Astrocyte (in vitro differentiated cells and primary cell): ENCODE measurements at regions not wholly inside any gene's neighbourhood (a gene's known extent, or its start where the extent isn't known, plus 50 kb on each side); places are given as distances from the start of the nearest gene placed in this dataset.

Source experiments
- DNase-seq: peaks from one replicate; pipeline ENCODE4 v3.0.0-alpha.2; 2010; ENCODE audit warnings: low read depth
- FAIRE-seq: peaks from 2 replicates; lab custom pipeline; 2011; peaks lifted over from hg19 to GRCh38; lab: Jason Lieb, UNC
- H2AFZ ChIP-seq: 2 replicates; pipeline ENCODE4 v1.6.0; 2012; ENCODE audit warnings: low read depth, low read length, inconsistent platforms
- H3K27ac ChIP-seq: 2 replicates; pipeline ENCODE4 v1.5.1; 2011; ENCODE audit warnings: low read depth, low read length, inconsistent platforms
- H3K27me3 ChIP-seq: 2 replicates; pipeline ENCODE4 v1.6.0; 2011; ENCODE audit warnings: low read length, inconsistent platforms; ENCODE audit not compliant: insufficient read depth
- H3K36me3 ChIP-seq: 2 replicates; pipeline ENCODE4 v1.5.1; 2011; ENCODE audit warnings: low read length, inconsistent platforms; ENCODE audit not compliant: insufficient read depth
- H3K4me1 ChIP-seq: 2 replicates; pipeline ENCODE4 v1.5.1; 2011; ENCODE audit warnings: low read length, inconsistent platforms; ENCODE audit not compliant: insufficient read depth
- H3K4me2 ChIP-seq: 2 replicates; pipeline ENCODE4 v1.6.0; 2012; ENCODE audit warnings: low read length, inconsistent platforms
- H3K4me3 ChIP-seq: 2 replicates; pipeline ENCODE4 v1.5.1; 2011; ENCODE audit warnings: low read depth, mild to moderate bottlenecking, low read length, inconsistent platforms; ENCODE audit not compliant: insufficient read depth
- H3K79me2 ChIP-seq: 2 replicates; pipeline ENCODE4 v1.6.0; 2012; ENCODE audit warnings: mild to moderate bottlenecking, low read length, inconsistent platforms; ENCODE audit not compliant: insufficient read depth
- H3K9ac ChIP-seq: 2 replicates; pipeline ENCODE4 v1.6.0; 2012; ENCODE audit warnings: mild to moderate bottlenecking, low read length, inconsistent platforms
- H3K9me3 ChIP-seq: 2 replicates; pipeline ENCODE4 v1.5.1; 2012; ENCODE audit warnings: low read depth, mild to moderate bottlenecking, low read length, inconsistent platforms; ENCODE audit not compliant: insufficient read depth
- H4K20me1 ChIP-seq: 2 replicates; pipeline ENCODE4 v1.6.0; 2012; ENCODE audit warnings: low read length, inconsistent platforms; ENCODE audit not compliant: insufficient read depth
- H3K27ac Mint-ChIP-seq: one replicate; pipeline ENCODE4 v1.8.0; 2021; ENCODE audit warnings: mild to moderate bottlenecking, mixed read lengths; ENCODE audit not compliant: unreplicated experiment
- H3K27me3 Mint-ChIP-seq: one replicate; pipeline ENCODE4 v1.8.0; 2021; ENCODE audit warnings: low read depth, mixed read lengths; ENCODE audit not compliant: unreplicated experiment
- H3K36me3 Mint-ChIP-seq: one replicate; pipeline ENCODE4 v1.8.0; 2021; ENCODE audit warnings: low read depth, mixed read lengths; ENCODE audit not compliant: unreplicated experiment
- H3K4me1 Mint-ChIP-seq: one replicate; pipeline ENCODE4 v1.8.0; 2021; ENCODE audit warnings: low read depth, mixed read lengths; ENCODE audit not compliant: unreplicated experiment
- H3K4me3 Mint-ChIP-seq: one replicate; pipeline ENCODE4 v1.8.0; 2021; ENCODE audit warnings: mild to moderate bottlenecking, moderate library complexity, mixed read lengths; ENCODE audit not compliant: unreplicated experiment
- H3K9me3 Mint-ChIP-seq: one replicate; pipeline ENCODE4 v1.8.0; 2021; ENCODE audit warnings: mild to moderate bottlenecking, mixed read lengths; ENCODE audit not compliant: unreplicated experiment
- EZH2 ChIP-seq: IDR thresholded peaks from 2 replicates; pipeline ENCODE4 v1.6.1; 2012; ENCODE audit warnings: mild to moderate bottlenecking, low read length, inconsistent platforms; ENCODE audit not compliant: insufficient read depth
- TF ChIP-seq, protein P1 (sequence below): IDR thresholded peaks from 2 replicates; pipeline ENCODE4 v1.5.1; 2011; ENCODE audit warnings: low read depth, mild to moderate bottlenecking, inconsistent platforms, low read length, moderate library complexity; ENCODE audit not compliant: insufficient read depth

DNA sequence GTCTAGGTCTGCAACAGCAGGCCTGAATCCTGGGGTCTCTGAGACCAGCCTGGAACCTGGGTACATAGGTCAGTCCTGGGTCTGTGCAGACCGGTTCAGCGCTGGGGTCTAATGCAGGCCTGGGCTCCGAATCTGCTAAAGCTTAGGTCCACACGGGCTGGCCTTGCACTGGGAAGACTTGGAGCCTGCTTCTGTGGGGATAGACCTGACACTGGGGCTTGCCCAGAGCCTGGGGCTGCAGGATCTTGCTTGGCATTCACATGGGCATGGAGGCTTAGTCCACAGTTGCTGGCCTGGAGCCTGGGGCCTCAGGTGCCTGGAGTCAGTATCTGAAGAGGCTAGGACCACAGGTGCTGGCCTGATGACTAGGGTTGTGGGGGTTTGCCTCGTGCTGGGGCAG, 369.8 kb upstream of the SEL1L start:
- H3K9ac ChIP-seq = no peak overlapping the region
- no peaks in the 10 kb centered on the region for H3K79me2 ChIP-seq
- TF ChIP-seq, protein P1, sequence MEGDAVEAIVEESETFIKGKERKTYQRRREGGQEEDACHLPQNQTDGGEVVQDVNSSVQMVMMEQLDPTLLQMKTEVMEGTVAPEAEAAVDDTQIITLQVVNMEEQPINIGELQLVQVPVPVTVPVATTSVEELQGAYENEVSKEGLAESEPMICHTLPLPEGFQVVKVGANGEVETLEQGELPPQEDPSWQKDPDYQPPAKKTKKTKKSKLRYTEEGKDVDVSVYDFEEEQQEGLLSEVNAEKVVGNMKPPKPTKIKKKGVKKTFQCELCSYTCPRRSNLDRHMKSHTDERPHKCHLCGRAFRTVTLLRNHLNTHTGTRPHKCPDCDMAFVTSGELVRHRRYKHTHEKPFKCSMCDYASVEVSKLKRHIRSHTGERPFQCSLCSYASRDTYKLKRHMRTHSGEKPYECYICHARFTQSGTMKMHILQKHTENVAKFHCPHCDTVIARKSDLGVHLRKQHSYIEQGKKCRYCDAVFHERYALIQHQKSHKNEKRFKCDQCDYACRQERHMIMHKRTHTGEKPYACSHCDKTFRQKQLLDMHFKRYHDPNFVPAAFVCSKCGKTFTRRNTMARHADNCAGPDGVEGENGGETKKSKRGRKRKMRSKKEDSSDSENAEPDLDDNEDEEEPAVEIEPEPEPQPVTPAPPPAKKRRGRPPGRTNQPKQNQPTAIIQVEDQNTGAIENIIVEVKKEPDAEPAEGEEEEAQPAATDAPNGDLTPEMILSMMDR = no peak
- no peak for TF ChIP-seq EZH2
- no peaks in the 10 kb centered on the region for H4K20me1 ChIP-seq
- H3K9me3 ChIP-seq = peaks cover 10% of the 10 kb centered on the region
- H3K4me3 Mint-ChIP-seq = no peak overlapping the region
- H3K27ac ChIP-seq = no peak overlapping the region
- H3K27me3 ChIP-seq = no peaks in the 10 kb centered on the region
- no peaks in the 10 kb centered on the region for H3K4me1 ChIP-seq
- no peak overlapping the region for H3K4me2 ChIP-seq
- no peaks in the 10 kb centered on the region for H3K36me3 ChIP-seq
- H3K4me1 Mint-ChIP-seq = no peaks in the 10 kb centered on the region
- no peak overlapping the region for H2AFZ ChIP-seq
- H3K9me3 Mint-ChIP-seq = peaks cover 7% of the 10 kb centered on the region
- H3K4me3 ChIP-seq = no peak overlapping the region
- H3K27ac Mint-ChIP-seq = no peak overlapping the region
- no peaks in the 10 kb centered on the region for H3K27me3 Mint-ChIP-seq
- H3K36me3 Mint-ChIP-seq = no peaks in the 10 kb centered on the region
- DNase-seq = no peak
- FAIRE-seq = no peak

DNA sequence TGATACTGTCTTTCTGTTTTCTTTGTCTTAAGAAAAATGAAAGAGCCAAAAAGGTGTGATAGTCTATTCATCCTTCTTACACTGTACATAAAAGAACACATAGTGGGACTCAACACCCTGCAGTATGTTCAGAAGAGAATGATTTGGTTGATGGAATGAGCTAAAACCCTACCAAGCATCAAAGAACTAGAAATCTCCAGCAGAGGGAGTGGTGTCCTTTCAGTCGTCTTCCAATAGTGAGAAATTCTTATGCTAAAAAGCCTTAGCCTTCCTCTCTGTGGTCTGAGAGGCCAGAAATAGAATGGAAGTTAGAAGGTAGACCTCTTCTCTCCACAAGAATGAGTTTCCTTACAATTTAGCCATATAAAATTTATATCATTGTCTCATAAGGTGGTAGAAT, 393.4 kb upstream of the SEL1L start:
- H4K20me1 ChIP-seq = no peaks in the 10 kb centered on the region
- H3K4me2 ChIP-seq = no peak overlapping the region
- DNase-seq (no peak), FAIRE-seq (no peak)
- no peaks in the 10 kb centered on the region for H3K79me2 ChIP-seq
- Mint-ChIP-seq H3K27me3 (no peaks in the 10 kb centered on the region), H3K4me1 (no peaks in the 10 kb centered on the region), H3K36me3 (no peaks in the 10 kb centered on the region), H3K9me3 (no peaks in the 10 kb centered on the region), H3K27ac (no peak overlapping the region), H3K4me3 (no peak overlapping the region)
- H3K4me1 ChIP-seq = no peaks in the 10 kb centered on the region
- H3K9me3 ChIP-seq = no peaks in the 10 kb centered on the region
- no peak overlapping the region for H2AFZ ChIP-seq
- no peaks in the 10 kb centered on the region for H3K27me3 ChIP-seq
- H3K27ac ChIP-seq = no peak overlapping the region
- H3K36me3 ChIP-seq = no peaks in the 10 kb centered on the region
- H3K9ac ChIP-seq = no peak overlapping the region
- no peak overlapping the region for H3K4me3 ChIP-seq
- TF ChIP-seq EZH2 = no peak
- TF ChIP-seq, protein P1 = no peak

DNA sequence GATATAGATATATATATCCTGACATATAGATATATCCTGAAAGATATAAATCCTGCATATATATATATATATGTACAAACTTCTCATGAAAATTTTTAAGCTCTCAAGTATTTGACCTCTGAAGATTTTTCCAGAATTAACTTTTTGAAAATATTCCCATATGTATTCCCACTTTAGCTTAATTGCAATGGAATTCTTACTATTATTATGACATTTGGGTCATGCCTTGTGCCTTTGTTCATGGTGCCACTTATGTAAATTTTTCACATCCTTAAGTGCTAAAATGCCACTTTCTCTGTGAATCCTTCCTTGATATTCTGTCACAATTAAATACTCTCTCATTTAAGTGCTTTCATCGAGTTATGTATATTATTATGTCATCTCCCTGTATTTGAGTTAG, 398.2 kb upstream of the SEL1L start:
- Histone ChIP-seq H4K20me1 (no peaks in the 10 kb centered on the region), H3K36me3 (no peaks in the 10 kb centered on the region), H3K9ac (no peak overlapping the region), H3K4me2 (no peak overlapping the region), H3K4me3 (no peak overlapping the region), H3K27ac (no peak overlapping the region), H3K27me3 (no peaks in the 10 kb centered on the region), H3K79me2 (no peaks in the 10 kb centered on the region), H3K4me1 (no peaks in the 10 kb centered on the region), H3K9me3 (no peaks in the 10 kb centered on the region), H2AFZ (no peak overlapping the region)
- no peak overlapping the region for H3K27ac Mint-ChIP-seq
- no peak for FAIRE-seq
- no peak overlapping the region for H3K4me3 Mint-ChIP-seq
- H3K4me1 Mint-ChIP-seq = no peaks in the 10 kb centered on the region
- no peak for TF ChIP-seq EZH2
- TF ChIP-seq, protein P1 = no peak
- no peaks in the 10 kb centered on the region for H3K9me3 Mint-ChIP-seq
- DNase-seq = no peak
- H3K36me3 Mint-ChIP-seq = no peaks in the 10 kb centered on the region
- no peaks in the 10 kb centered on the region for H3K27me3 Mint-ChIP-seq
